Activated naive CD4-positive, alpha-beta T cell treated with anti-CD3 and anti-CD28 coated beads, Interleukin-2, amount 50 U/mL, for 72 hours (primary cell): ENCODE measurements at regions not wholly inside any gene's neighbourhood (a gene's known extent, or its start where the extent isn't known, plus 50 kb on each side); places are given as distances from the start of the nearest gene placed in this dataset.

Source experiments
- ATAC-seq, 2 donors: fragments of 150-1000 bp; cut with Tn5 transposase; 2 replicates each; pipeline ENCODE4 v1.10.0; 2021; ENCODE audit warnings: mild to moderate bottlenecking in 2 of 2, moderate library complexity in 2 of 2
- DNase-seq, 2 donors: peaks; one replicate each; pipeline ENCODE4 v3.0.0; 2021 to 2022; ENCODE audit warnings: low spot score in 2 of 2
- H3K27ac Mint-ChIP-seq, 2 donors: one replicate each; pipeline ENCODE4 v1.8.0; 2022; ENCODE audit warnings: mild to moderate bottlenecking in 2 of 2, mixed read lengths in 2 of 2
- H3K36me3 Mint-ChIP-seq, 2 donors: one replicate each; pipeline ENCODE4 v1.8.0; 2022; ENCODE audit warnings: mixed read lengths in 2 of 2
- H3K9me3 Mint-ChIP-seq, 2 donors: one replicate each; pipeline ENCODE4 v1.8.0; 2022; ENCODE audit warnings: mixed read lengths in 2 of 2

GRCh38 chr4:128572778-128573241, 236.7 kb upstream of the JADE1 start:
- ATAC-seq (no peak), DNase-seq (no peak)
- no peaks in the 10 kb centered on the region for H3K36me3 Mint-ChIP-seq
- H3K9me3 Mint-ChIP-seq = no peaks in the 10 kb centered on the region
- H3K27ac Mint-ChIP-seq = no peak overlapping the region

- H3K27ac Mint-ChIP-seq = no peak overlapping the region
- H3K36me3 Mint-ChIP-seq = no peaks in the 10 kb centered on the region
- H3K9me3 Mint-ChIP-seq = no peaks in the 10 kb centered on the region
- no peak for DNase-seq
- ATAC-seq = no peak
Measured at GRCh38 chr4:128571747-128572146, 237.8 kb upstream of the JADE1 start.

- no peak overlapping the region for H3K27ac Mint-ChIP-seq
Measured at GRCh38 chr4:128570387-128570975, 239.0 kb upstream of the JADE1 start.

GRCh38 chr4:128566693-128567092, 242.8 kb upstream of the JADE1 start:
- Mint-ChIP-seq H3K27ac (no peak overlapping the region), H3K36me3 (no peaks in the 10 kb centered on the region), H3K9me3 (no peaks in the 10 kb centered on the region)
- DNase-seq (no peak), ATAC-seq (no peak)

More at GRCh38 chr4:128570387-128570975, 239.0 kb upstream of the JADE1 start:
- ATAC-seq = no peak
- DNase-seq = no peak
- Mint-ChIP-seq H3K9me3 (no peaks in the 10 kb centered on the region), H3K36me3 (no peaks in the 10 kb centered on the region)

GRCh38 chr4:128565565-128566186, 243.8 kb upstream of the JADE1 start:
- DNase-seq = peak in 1 of 2 donors; percentile 10
- peak overlapping the region in 1 of 2 donors; percentile 42 for H3K27ac Mint-ChIP-seq
- H3K36me3 Mint-ChIP-seq = no peaks in the 10 kb centered on the region
- H3K9me3 Mint-ChIP-seq = no peaks in the 10 kb centered on the region
- ATAC-seq = peak; percentile 49 to 55

- no peak for ATAC-seq
- H3K27ac Mint-ChIP-seq = no peak overlapping the region
- no peaks in the 10 kb centered on the region for H3K9me3 Mint-ChIP-seq
- DNase-seq = no peak
- no peaks in the 10 kb centered on the region for H3K36me3 Mint-ChIP-seq
Measured at GRCh38 chr4:128565054-128565453, 244.4 kb upstream of the JADE1 start.

GRCh38 chr4:128564081-128564630, 245.3 kb upstream of the JADE1 start:
- H3K36me3 Mint-ChIP-seq = no peaks in the 10 kb centered on the region
- H3K9me3 Mint-ChIP-seq = no peaks in the 10 kb centered on the region
- no peak overlapping the region for H3K27ac Mint-ChIP-seq
- no peak for DNase-seq
- no peak for ATAC-seq

GRCh38 chr4:128560754-128561495, 248.6 kb upstream of the JADE1 start:
- Mint-ChIP-seq H3K9me3 (no peaks in the 10 kb centered on the region), H3K27ac (no peak overlapping the region), H3K36me3 (no peaks in the 10 kb centered on the region)
- DNase-seq (no peak), ATAC-seq (no peak)

GRCh38 chr4:128558896-128559679, 250.4 kb upstream of the JADE1 start:
- Mint-ChIP-seq H3K36me3 (no peaks in the 10 kb centered on the region), H3K27ac (no peak overlapping the region), H3K9me3 (no peaks in the 10 kb centered on the region)
- ATAC-seq (no peak), DNase-seq (no peak)

GRCh38 chr4:128556756-128557155, 252.7 kb upstream of the JADE1 start:
- peaks cover 5 to 8% of the 10 kb centered on the region in 2 donors for H3K36me3 Mint-ChIP-seq
- no peaks in the 10 kb centered on the region for H3K9me3 Mint-ChIP-seq
- no peak for DNase-seq
- no peak for ATAC-seq
- H3K27ac Mint-ChIP-seq = no peak overlapping the region

- ATAC-seq = no peak
- H3K9me3 Mint-ChIP-seq = no peaks in the 10 kb centered on the region
- DNase-seq = no peak
- peak overlapping the region; percentile 89 to 95 for H3K27ac Mint-ChIP-seq
- H3K36me3 Mint-ChIP-seq = peaks cover 5 to 8% of the 10 kb centered on the region in 2 donors
Measured at GRCh38 chr4:128553686-128554515, 255.6 kb upstream of the JADE1 start.

- no peak for DNase-seq
- ATAC-seq = no peak
- Mint-ChIP-seq H3K27ac (peak overlapping the region in 1 of 2 donors; percentile 89), H3K36me3 (peaks cover 5 to 8% of the 10 kb centered on the region in 2 donors), H3K9me3 (no peaks in the 10 kb centered on the region)
Measured at GRCh38 chr4:128552586-128552907, 257.0 kb upstream of the JADE1 start.

GRCh38 chr4:128551280-128551679, 258.2 kb upstream of the JADE1 start:
- H3K36me3 Mint-ChIP-seq = peaks cover 5 to 8% of the 10 kb centered on the region in 2 donors
- DNase-seq (no peak), ATAC-seq (no peak)
- H3K9me3 Mint-ChIP-seq = no peaks in the 10 kb centered on the region
- no peak overlapping the region for H3K27ac Mint-ChIP-seq

GRCh38 chr4:128550060-128550459, 259.4 kb upstream of the JADE1 start:
- Mint-ChIP-seq H3K9me3 (no peaks in the 10 kb centered on the region), H3K27ac (no peak overlapping the region), H3K36me3 (peaks cover 5 to 8% of the 10 kb centered on the region in 2 donors)
- no peak for ATAC-seq
- no peak for DNase-seq

- no peak overlapping the region for H3K27ac Mint-ChIP-seq
- no peak for DNase-seq
- peaks cover 5 to 8% of the 10 kb centered on the region in 2 donors for H3K36me3 Mint-ChIP-seq
- H3K9me3 Mint-ChIP-seq = no peaks in the 10 kb centered on the region
- no peak for ATAC-seq
Measured at GRCh38 chr4:128549636-128550035, 259.9 kb upstream of the JADE1 start.

GRCh38 chr4:128548381-128548780, 260.8 kb upstream of the PGRMC2 start:
- Mint-ChIP-seq H3K9me3 (no peaks in the 10 kb centered on the region), H3K27ac (no peak overlapping the region)

More at GRCh38 chr4:128548381-128548780, 260.8 kb upstream of the PGRMC2 start:
- ATAC-seq (no peak), DNase-seq (no peak)
- peaks cover 5 to 8% of the 10 kb centered on the region in 2 donors for H3K36me3 Mint-ChIP-seq
